LHCN-M2 (cell line): ENCODE measurements at regions not wholly inside any gene's neighbourhood (a gene's known extent, or its start where the extent isn't known, plus 50 kb on each side); places are given as distances from the start of the nearest gene placed in this dataset.
A peak's percentile ranks its signal among the peaks of the same experiment; 100 is the strongest.

Experiments used
- DNase-seq: peaks from one replicate; pipeline ENCODE4 v3.0.0-alpha.2; 2012; ENCODE audit warnings: low read depth

DNA sequence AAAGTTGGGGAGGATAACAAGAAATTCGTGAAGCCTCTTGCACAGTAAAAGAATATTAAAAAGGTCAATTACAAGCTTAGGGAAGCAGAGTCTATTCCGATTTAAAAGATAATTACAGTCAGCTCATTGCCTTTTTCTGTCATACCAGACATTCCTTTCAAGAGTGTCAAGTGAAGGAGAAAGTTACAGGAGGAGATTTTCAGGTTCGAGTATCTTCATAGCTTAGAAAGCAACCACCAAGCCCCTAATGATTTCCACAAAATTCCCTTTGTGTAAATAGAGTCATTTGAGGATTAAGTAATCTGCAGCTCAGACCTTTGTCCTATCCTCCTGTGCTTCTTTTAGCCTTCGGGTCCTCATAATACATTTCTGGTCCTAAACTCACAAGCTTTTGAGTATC lies 414.9 kb downstream of the CDH2 start:
- DNase-seq = no peak

DNA sequence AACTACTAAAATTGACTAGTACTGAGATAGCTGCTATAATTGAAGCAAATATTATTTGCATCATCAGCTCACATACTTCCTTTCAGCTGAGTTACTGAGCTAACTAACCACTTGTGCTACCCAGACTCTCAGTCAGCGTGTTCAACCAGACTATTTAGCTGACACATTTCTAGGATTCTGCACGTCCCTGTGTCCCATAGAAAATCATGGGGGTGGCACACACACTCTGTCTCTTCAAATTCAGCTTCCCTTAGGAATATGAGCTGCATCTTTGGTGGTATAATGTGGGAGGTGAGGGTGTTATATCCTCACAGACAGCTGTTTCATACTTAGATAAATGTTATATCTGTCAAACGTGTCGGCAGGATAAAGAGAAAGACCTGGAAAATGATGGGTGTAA lies 424.0 kb downstream of the CDH2 start:
- no peak for DNase-seq

DNA sequence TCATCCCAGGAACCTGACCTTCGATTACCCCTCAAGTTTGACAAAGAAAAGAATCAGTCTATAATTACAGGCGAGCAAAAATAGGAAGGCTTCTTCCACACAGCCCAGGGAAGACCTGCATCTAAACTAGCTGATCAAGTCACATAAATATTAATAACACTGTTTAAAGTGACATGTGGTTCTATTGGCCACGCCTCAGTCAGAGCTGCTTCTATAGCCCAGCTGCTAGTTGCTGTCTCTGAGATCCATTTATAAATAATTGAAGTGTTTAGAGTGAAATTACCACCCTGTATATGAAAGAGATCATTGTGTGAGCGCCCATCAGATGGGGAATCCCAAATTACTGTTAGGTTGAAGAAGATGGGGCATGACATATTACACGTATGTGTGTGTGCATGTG lies 426.0 kb downstream of the CDH2 start:
- DNase-seq = no peak

DNA sequence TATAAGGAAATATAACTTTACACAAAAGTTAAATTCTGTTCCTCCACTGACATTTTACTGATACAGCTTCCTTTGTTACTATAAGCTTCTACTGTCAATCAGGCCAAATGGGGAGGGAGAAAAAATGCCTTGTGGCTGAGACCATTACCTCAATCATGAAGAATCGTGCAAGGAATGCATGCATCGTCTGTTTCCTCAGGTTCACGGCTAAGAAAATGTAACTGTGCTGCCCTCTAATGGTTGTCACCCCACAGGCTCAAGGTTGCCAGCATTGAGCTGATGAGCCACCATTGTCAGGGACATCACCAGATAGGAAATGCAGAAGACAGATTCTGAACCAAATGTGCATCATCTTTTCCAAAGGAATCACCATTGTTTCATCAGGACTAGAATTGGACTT lies 426.9 kb downstream of the CDH2 start:
- peak; percentile 68 for DNase-seq

DNA sequence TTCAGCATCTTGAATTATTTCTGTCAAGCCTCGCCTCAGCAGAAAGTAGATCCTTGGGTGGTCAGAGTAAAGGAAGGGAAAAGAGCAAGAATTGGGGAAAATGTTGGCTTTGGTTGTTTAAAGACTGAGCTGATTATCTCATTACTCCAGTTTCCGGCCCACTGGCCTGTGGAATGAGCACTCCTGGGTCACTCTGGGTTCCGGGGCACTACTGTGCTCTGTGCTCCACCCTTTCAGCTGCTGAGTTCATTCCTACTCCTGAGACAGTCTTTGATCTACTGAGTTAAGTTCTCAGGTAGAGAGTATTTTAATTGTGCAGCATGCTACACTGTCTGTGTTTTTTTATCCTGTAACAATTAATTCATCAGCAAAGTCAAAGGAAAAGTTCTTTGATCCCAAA lies 427.7 kb downstream of the CDH2 start:
- DNase-seq = no peak

DNA sequence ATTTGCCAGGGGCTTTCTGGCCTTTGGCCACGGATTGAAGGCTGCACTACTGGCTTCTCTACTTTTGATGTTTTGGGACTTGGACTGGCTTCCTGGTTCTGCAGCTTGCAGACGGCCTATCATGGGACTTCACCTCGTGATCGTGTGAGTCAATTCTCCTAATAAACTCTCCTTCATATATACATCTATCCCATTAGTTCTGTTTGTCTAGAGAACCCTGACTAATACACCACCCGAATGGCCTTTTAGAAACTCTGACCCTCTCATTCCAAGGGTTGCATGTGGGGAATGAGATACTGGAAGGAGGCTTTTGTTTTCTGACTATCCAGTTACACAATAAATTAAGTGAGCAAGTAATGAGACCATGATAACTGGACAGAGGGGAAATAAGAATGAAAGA lies 430.7 kb downstream of the CDH2 start:
- DNase-seq = no peak

DNA sequence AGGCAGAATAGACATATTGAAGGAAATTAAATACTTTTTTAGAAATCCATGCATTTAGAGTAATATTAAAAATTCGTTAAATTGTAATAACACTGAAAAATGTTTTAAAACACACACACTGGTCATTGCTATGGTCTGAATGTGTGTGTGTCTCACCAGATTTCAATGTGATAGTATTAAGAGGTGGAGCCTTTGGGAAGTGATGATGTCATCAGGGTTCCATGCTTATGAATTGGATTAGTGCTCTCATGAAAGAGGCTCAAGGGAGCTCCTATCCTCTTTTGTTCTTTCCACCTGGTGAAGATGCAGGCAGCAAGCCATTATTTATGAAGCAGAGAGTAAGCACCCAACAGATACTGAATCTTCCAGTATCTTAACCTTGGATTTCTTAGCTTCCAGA lies 441.8 kb downstream of the CDH2 start:
- DNase-seq = no peak

DNA sequence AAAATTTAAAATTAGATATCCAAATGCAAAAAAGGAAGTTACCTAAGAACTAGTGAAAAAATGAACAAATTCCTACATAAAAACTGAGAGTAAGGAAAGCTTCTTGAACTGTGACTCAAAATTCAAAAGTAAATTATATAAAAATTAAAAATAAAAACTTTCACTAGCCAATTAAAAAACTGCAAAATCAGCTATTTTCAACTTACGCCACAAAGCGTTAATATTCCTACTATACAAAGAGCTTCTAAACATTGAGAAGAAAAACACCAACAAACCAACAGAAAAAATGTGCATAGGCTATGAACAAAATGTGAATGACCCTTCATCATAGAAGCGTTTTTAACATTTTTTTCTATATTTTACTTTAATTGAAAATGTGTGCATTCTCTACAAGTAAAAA lies 445.7 kb downstream of the CDH2 start:
- DNase-seq = no peak

DNA sequence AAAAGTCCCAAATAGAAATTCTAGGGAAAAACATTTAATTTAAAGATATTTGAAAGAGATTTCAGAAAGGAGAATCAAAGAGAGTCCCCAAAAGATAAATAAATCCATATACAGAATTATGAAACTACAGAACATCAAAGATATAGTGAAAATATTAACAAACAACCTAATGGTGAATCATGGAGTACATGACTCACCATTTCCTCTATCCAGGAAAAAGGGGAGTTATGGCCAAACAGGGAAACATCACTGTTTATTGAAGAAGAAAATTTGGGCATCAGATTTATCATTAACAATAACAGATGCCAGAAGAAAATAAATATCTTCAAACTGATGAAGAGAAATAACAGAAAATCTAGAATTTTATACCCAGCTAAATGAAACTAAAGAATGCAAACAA lies 448.3 kb downstream of the CDH2 start:
- peak; percentile 37 for DNase-seq

DNA sequence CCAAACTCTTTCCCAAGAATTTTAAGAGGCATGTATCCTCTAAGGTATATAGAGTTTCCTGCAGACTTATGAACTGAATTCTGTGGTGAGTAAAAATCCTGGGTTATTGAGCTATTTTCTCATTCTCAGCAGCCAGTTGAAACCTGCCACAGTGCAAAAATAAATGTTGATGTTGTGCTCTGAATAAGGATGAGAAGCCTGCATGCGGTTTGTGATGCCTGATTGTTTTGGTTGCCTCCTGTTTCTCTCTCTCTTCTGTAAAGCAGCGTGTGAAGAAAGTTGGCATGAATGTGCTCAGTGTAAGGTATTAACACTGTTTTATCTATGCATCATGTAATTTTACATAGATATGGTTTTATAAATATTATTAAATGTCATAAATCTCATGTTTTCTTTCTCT lies 452.6 kb downstream of the CDH2 start:
- peak; percentile 31 for DNase-seq

DNA sequence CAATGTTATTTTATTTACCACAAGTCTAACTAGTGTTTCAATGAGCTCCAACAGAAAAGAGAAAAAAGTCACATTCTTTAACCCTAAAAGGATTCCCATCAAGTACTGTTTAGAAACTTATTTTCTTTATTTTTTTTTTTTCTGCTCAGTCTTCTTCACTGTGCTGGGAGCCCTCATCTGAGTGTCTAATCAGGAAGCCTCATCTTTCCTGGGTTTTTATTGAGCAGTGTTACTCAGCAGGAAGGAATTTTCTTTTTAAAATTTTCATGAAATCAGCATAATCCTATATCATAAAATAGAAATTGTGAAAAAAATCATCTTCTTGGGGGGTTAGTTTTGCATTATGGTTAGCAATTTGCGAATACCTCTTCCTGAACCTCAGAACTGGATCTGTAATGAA lies 453.8 kb downstream of the CDH2 start:
- no peak for DNase-seq

DNA sequence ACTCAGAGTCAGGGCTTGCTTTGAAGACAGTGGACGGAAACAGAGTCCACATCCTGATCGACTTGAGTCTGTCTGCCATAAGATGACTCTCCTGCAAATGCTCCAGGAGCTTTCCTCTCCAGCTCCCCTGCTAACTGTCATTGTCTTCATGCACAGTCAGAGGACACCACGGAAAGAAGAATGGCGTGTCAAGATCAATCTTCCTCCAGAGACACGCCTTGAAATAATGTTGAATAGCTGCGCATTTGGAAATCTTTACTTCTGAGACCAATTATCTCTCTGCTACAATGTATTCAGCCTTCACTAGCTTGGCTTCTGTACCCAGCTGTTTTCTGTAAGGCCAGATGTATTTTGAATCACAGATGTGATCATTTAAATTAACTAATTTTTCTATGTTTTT lies 457.2 kb downstream of the CDH2 start:
- DNase-seq = no peak

DNA sequence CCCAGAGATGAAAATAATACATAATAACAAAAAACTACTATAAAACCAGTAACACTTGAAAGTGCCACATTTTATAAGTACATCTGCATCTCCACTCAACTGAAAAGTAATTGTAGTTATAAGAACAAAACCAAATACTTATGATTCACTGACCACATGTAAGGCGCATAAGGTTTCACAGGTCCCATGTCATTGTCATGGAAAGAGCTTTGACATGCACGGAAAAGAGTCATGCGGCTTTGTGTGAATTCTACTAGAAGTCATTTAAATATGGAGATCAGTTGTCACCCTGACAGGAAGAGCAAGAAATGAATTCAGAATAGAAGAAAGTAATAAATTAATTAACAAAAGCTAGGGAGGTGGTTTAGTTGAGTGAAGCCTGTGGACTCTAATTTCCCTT lies 459.1 kb downstream of the CDH2 start:
- DNase-seq = no peak

DNA sequence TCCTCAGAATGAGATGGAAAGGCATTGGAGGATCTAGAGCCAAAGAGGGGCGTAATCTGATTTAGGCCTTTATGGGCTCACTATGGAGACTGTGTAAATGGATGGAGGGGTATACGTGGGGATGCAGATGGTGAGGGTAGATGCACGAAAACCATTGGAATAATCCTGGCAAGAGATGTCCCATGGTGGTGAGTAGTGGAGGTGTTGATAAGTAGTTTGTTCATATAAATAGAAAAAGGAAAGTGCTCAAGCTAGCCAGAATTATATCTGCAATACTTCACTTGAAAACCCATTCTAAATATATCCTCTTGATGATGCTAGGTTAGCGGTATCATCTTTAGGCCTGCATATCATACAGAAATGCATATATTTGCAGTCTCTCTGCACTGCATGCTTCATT lies 459.7 kb downstream of the CDH2 start:
- no peak for DNase-seq

DNA sequence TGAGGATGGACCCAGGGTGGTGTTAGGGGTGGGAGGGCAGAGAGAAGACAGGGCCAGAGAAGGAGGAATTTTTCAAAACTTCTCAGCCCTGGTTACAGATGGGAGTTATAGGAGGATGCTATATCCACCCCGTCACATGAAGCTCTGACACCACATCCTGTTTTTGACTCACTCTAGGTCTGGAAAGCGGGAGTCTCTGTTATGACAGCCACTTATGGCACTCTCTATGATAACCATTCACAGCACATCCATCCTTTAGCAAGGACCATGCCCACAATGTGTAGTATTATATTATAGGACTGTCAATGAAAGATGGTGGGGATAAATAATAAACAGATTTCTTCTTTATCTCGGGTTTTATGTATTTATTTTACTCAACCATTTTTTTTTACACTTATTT lies 461.2 kb downstream of the CDH2 start:
- peak; percentile 31 for DNase-seq

DNA sequence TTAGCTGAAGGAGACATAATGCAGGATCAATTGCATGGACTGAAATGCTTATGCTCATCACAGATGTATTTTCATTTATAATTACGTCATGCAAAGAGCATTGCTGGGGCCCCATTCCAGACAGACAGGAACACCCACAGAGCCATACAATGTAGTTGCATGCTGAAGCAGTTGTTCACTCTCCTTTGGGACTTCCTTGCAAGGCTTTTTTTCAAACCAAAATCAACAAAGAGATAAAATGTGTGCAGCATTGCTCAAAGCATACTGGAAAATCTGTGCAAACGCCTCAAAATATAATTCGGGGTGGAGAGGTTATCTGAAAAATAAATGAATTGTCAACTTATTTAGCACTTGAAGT lies 463.2 kb downstream of the CDH2 start:
- DNase-seq = peak; percentile 87

DNA sequence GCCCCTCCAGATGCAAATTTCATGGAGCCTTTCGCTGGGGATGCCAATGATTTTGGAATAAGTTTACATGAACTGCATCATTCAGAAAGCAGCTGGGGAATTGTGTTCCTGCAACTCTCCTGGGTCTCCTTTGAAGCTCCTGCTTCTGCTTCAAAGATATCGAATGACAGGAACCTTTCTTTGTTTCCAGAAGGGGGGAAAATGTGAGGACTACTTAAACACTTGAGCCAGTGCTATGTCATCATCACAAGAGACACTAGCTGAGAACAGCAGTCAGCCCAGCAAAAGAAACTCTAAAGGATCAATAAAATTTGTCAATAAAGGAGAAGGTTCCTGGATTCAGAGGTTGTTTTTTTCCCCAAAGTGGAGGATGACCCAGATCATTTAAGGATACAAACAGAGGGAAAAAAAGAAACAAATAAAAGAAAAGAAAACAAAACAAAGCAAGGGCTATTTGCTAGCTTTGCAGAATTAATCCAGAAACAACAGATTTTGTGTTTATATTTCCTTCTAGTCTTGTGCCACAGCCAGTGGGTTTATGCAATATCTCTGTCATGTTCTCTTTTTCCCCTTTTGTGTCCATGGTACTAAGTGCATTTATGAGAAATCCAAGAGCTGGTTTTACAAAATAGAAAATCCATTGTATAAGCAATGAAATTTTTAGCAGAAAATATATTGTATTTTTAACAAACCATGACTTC lies 463.7 kb downstream of the CDH2 start:
- peak; percentile 57 for DNase-seq

DNA sequence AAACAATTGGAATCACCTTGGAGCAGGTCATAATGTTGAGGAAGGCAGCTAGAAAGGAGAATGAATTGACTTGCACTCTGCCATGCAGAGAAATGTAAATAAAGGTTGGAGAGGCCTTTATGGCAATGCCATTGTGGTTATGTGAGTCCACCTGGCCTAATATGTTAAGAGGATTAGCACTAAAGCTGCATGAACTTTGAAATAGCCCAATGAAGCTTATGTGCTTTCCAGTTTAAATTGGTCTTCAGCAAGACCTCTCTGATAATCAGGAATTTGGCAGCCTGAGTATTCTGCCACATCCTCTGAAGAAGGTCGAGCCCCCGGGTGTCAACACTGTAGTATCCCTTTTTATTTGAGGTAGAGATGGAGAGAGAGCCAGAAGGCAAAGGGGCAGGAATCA lies 464.9 kb downstream of the CDH2 start:
- no peak for DNase-seq

DNA sequence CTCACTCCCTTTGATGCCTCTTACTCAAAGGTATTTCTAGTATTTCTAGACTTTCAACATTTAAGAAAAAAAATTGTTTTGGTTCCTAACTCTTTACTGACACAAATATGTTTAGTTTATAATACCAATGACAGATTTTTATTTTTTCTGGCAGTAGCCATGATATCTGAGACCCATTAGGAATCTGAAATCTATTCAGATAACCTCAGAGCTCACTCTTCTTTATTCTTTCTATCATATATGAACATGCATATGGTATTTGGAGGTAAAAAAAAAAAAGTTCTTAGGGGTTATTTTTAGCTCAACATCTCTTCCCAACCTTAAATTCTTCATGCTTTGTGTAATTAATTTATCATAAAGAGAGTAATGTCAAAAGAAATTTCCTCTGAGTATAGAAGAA lies 465.5 kb downstream of the CDH2 start:
- no peak for DNase-seq

DNA sequence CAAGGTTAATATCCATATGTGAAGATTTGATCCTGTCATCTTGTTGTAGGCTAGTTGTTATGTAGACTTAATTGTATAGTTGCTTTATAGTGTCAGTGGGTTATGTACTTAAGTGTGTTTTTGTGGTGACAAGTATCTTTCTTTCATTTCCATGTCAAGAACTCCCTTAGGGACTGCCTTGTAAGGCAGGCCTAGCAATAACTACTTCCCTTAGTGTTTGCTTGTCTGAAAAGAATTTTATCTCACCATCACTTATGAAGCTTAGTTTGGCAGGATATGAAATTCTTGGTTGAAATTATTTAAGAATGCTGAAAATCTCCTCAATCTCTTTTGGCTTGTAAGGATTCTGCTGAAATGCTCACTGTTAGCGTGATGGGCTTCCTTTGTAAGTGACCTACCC lies 467.6 kb downstream of the CDH2 start:
- DNase-seq = no peak

DNA sequence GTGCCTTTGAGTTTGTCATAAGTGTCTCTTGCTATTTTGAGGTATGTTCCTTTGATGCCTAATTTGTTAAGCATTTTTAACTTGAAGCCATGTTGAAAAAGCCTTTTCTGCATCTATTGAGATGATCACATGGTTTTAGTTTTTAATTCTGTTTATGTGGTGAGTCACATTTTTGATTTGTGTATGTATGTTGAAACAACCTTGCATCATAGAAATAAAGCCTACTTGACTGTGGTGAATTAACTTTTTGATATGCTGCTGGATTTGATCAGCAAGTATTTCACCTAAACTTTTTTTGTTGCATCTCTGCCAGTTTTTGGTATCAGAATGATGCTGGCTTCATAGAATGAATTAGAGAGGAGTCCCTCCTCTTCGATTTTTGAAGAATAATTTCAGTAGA lies 469.7 kb downstream of the CDH2 start:
- DNase-seq = peak; percentile 45

DNA sequence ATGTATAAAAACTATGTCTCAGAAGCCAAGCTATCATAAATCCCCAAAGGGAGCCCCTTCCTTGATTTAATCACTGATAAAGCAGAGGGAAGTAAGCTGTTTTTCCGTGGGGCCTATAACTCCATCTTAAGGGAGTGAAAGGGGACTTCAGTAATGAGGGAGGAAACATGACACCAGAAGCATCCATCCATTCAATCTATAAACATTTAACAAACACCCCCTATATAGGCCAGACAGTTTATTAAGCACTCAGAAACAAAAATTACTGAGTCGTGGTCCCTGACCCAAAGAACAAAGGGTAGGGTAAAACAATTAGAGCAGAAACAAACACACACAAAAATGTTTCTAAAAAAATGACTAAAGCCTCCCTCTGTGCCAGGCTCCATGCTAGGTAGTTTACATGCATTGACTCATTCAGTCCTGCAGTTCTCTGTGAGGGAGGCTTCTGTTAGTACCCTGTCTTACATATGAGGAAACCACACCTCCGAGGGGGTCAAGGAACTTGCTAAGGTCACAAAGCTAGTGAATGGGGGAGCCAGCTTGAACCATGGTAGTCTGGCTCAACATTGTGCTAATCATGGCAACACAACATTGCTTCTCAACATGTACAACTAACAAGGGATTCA lies 472.1 kb downstream of the CDH2 start:
- no peak for DNase-seq

DNA sequence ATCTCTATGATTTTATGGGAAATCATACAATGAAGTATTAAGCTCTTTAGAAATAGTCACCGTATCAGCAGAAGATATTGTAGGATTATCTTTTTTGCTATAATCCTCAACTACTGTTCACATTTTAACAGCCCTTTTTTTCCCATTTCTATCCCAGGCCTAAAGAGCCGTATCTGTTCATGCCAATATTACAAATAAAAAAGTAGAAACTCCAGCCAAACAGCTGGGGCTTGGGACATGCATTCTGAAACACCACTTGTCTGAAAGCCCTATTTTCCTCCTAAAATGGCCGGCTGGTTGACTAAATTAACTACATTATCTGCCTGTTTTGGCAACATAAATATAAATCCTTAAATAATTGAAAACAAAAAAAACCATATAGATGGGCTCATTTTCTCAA lies 477.8 kb downstream of the CDH2 start:
- DNase-seq = no peak

DNA sequence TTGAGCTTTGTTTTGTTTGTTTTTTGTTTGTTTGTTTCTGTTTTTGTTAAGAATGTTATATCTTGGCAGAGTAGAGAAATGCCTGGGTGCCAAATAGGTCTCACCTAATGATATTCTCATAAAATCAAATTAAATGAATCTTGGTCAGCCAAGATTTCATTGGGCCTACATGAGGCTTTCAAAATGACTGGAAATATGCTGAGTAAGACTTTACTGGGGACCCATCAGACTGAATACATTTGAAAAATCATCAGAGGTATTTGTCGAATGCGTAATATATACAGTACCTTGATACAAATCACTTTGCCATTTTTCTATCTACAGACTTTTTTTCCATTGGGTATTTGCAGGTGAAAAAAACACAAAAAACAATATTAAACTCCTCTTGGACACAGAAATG lies 480.8 kb downstream of the CDH2 start:
- no peak for DNase-seq
